PC-3 (cell line): ENCODE measurements at regions not wholly inside any gene's neighbourhood (a gene's known extent, or its start where the extent isn't known, plus 50 kb on each side); places are given as distances from the start of the nearest gene placed in this dataset.

Source experiments
- ATAC-seq: fragments of 200-7000 bp; cut with Tn5 transposase; 2 replicates; pipeline ENCODE4 v1.9.1; 2020; ENCODE audit warnings: mild to moderate bottlenecking, moderate library complexity
- BruUV-seq: library from RNA; stranded (reverse); fragments of 400-500 nt; replicated peaks from 2 replicates; lab custom pipeline; 2021; lab: Mats Ljungman, UMichigan
- CTCF ChIA-PET: fragments of 300-600 bp; sonication (Branson Sonifier 250); formaldehyde crosslinking; loops from one replicate; lab custom pipeline; 2022; ENCODE audit warnings: antibody characterized with exemption; lab: Charles Lee
- POLR2A ChIA-PET: fragments of 300-600 bp; sonication (Branson Sonifier 250); formaldehyde crosslinking; loops from one replicate; lab custom pipeline; 2022; ENCODE audit warnings: antibody characterized with exemption; ENCODE audit not compliant: unreplicated experiment; lab: Charles Lee
- DNase-seq: peaks from one replicate; pipeline ENCODE4 v3.0.0-alpha.2; 2015
- H2AFZ ChIP-seq: fragments of 300-600 bp; sonication (generic); 2 replicates; pipeline ENCODE4 v1.6.0; 2016; ENCODE audit warnings: antibody characterized with exemption, low read length
- H3F3A ChIP-seq: fragments of 300-600 bp; sonication (generic); one replicate; pipeline ENCODE4 v1.6.0; 2017; ENCODE audit warnings: antibody characterized with exemption, low read length, control low read depth, mild to moderate bottlenecking; ENCODE audit not compliant: unreplicated experiment
- H3K27ac ChIP-seq: fragments of 300-600 bp; sonication (generic); 2 replicates; pipeline ENCODE4 v1.5.1; 2016; ENCODE audit warnings: mild to moderate bottlenecking, low read length
- H3K27me3 ChIP-seq: fragments of 300-600 bp; sonication (generic); 2 replicates; pipeline ENCODE4 v1.6.1; 2016; ENCODE audit warnings: low read length, mixed read lengths
- H3K36me3 ChIP-seq: fragments of 300-600 bp; sonication (generic); 2 replicates; pipeline ENCODE4 v1.6.1; 2016; ENCODE audit warnings: low read depth, mixed run types, low read length, mixed read lengths
- H3K4me1 ChIP-seq: fragments of 300-600 bp; sonication (generic); 2 replicates; pipeline ENCODE4 v1.5.1; 2016; ENCODE audit warnings: low read length; ENCODE audit not compliant: insufficient read depth
- H3K4me2 ChIP-seq: fragments of 300-600 bp; sonication (generic); 2 replicates; pipeline ENCODE4 v1.6.0; 2016; ENCODE audit warnings: low read length
- H3K4me3 ChIP-seq: fragments of 300-600 bp; sonication (generic); 2 replicates; pipeline ENCODE4 v1.5.1; 2016; ENCODE audit warnings: mild to moderate bottlenecking, low read length, mixed read lengths
- H3K79me2 ChIP-seq: fragments of 300-600 bp; sonication (generic); 2 replicates; pipeline ENCODE4 v1.6.1; 2017; ENCODE audit warnings: low read length, mixed read lengths
- H3K9ac ChIP-seq: fragments of 300-600 bp; sonication (generic); 2 replicates; pipeline ENCODE4 v1.6.0; 2016; ENCODE audit warnings: mild to moderate bottlenecking, low read length
- H3K9me2 ChIP-seq: fragments of 300-600 bp; sonication (generic); replicated peaks from 2 replicates; pipeline ENCODE4 v1.6.1; 2016; ENCODE audit warnings: mixed run types, low read length, mixed read lengths
- H3K9me3 ChIP-seq: fragments of 300-600 bp; sonication (generic); 2 replicates; pipeline ENCODE4 v1.6.1; 2016; ENCODE audit warnings: low read length, mixed read lengths
- H4K20me1 ChIP-seq: fragments of 300-600 bp; sonication (generic); 2 replicates; pipeline ENCODE4 v1.6.1; 2016; ENCODE audit warnings: low read length, mixed read lengths
- CTCF ChIP-seq: fragments of 300-600 bp; sonication (generic); conservative IDR thresholded peaks from 2 replicates; pipeline ENCODE4 v1.5.1; 2017; ENCODE audit warnings: antibody characterized with exemption, low read depth, mild to moderate bottlenecking, low read length
- EZH2 ChIP-seq: fragments of 300-600 bp; sonication (generic); IDR thresholded peaks from one replicate; pipeline ENCODE4 v1.6.1; 2017; ENCODE audit warnings: antibody characterized with exemption, mild to moderate bottlenecking, low read length; ENCODE audit not compliant: unreplicated experiment
- EZH2phosphoT487 ChIP-seq: fragments of 300-600 bp; sonication (generic); IDR thresholded peaks from 2 replicates; pipeline ENCODE4 v1.6.1; 2018; ENCODE audit warnings: mild to moderate bottlenecking, antibody characterized with exemption, low read length, borderline replicate concordance
- intact Hi-C: fragments of 100-400 bp; cut with micrococcal nuclease; formaldehyde crosslinking; loops from 2 replicates; pipeline ENCODE4 v1.9.0; 2023

GRCh38 chr2:8627019-8627691 is 54.7 kb upstream of the ID2 start:
- H3K27me3 ChIP-seq = no peaks in the 10 kb centered on the region
- peak; percentile 79 for ATAC-seq
- peaks cover 35% of the 10 kb centered on the region for H3K4me1 ChIP-seq
- DNase-seq = peak; percentile 50
- H4K20me1 ChIP-seq = no peaks in the 10 kb centered on the region
- no peak overlapping the region for H3K27ac ChIP-seq
- intact Hi-C loops = loop anchor here (5.0 kb wide), 1 partner anchor 50 kb away; no protein-coding TSS in a partner anchor
- no peak overlapping the region for H3K4me3 ChIP-seq
- no peaks in the 10 kb centered on the region for H3F3A ChIP-seq
- TF ChIP-seq CTCF (no peak), EZH2 (no peak), EZH2phosphoT487 (no peak)
- H2AFZ ChIP-seq = 0 out of 2 replicates have a peak overlapping the region, but pooled peaks have one; percentile 49
- peak overlapping the region; percentile 53; the same call in 1 of the 2 replicates for H3K4me2 ChIP-seq
- no peaks in the 10 kb centered on the region for H3K79me2 ChIP-seq
- no TSS peak for BruUV-seq
- ChIA-PET POLR2A (no interaction called here), CTCF (interaction anchor here (0.5 kb wide), 1 partner anchor 231 kb away, joined by 3 read pairs; no protein-coding TSS in a partner anchor)
- H3K9me2 ChIP-seq = no peaks in the 10 kb centered on the region
- H3K36me3 ChIP-seq = no peaks in the 10 kb centered on the region
- H3K9ac ChIP-seq = no peak overlapping the region
- H3K9me3 ChIP-seq = no peaks in the 10 kb centered on the region

GRCh38 chr2:8627692-8628085 is 54.2 kb upstream of the ID2 start:
- no peak for TF ChIP-seq EZH2
- no peak for TF ChIP-seq CTCF
- Histone ChIP-seq H3K27ac (no peak overlapping the region), H3K9me3 (no peaks in the 10 kb centered on the region), H3K36me3 (no peaks in the 10 kb centered on the region), H4K20me1 (no peaks in the 10 kb centered on the region), H3K27me3 (no peaks in the 10 kb centered on the region), H3K79me2 (no peaks in the 10 kb centered on the region), H3K4me2 (no peak overlapping the region), H3K9me2 (no peaks in the 10 kb centered on the region), H3K9ac (no peak overlapping the region), H3K4me1 (peaks cover 35% of the 10 kb centered on the region), H2AFZ (no peak overlapping the region), H3K4me3 (no peak overlapping the region), H3F3A (no peaks in the 10 kb centered on the region)
- no TSS peak for BruUV-seq
- POLR2A ChIA-PET = no interaction called here
- ATAC-seq (no peak), DNase-seq (no peak)
- intact Hi-C loops = loop anchor here (5.0 kb wide), 1 partner anchor 50 kb away; no protein-coding TSS in a partner anchor
- CTCF ChIA-PET = no interaction called here

GRCh38 chr2:8628179-8628865 is 53.5 kb upstream of the ID2 start:
- no peak for ATAC-seq
- TF ChIP-seq EZH2 = no peak
- TF ChIP-seq CTCF = 0 out of 2 replicates have a peak, but pooled peaks have one; percentile 13
- no peaks in the 10 kb centered on the region for H4K20me1 ChIP-seq
- CTCF ChIA-PET = no interaction called here
- H3K79me2 ChIP-seq = no peaks in the 10 kb centered on the region
- peak; percentile 39 for DNase-seq
- no peaks in the 10 kb centered on the region for H3K27me3 ChIP-seq
- H3K4me1 ChIP-seq = peaks cover 35% of the 10 kb centered on the region
- POLR2A ChIA-PET = no interaction called here
- no peak overlapping the region for H3K9ac ChIP-seq
- no peaks in the 10 kb centered on the region for H3K36me3 ChIP-seq
- intact Hi-C loops = loop anchor here (5.0 kb wide), 1 partner anchor 49 kb away; no protein-coding TSS in a partner anchor
- H3K9me2 ChIP-seq = no peaks in the 10 kb centered on the region
- no peak overlapping the region for H3K27ac ChIP-seq
- H3F3A ChIP-seq = no peaks in the 10 kb centered on the region
- no peak overlapping the region for H3K4me2 ChIP-seq
- no TSS peak for BruUV-seq
- no peak overlapping the region for H3K4me3 ChIP-seq
- no peaks in the 10 kb centered on the region for H3K9me3 ChIP-seq
- H2AFZ ChIP-seq = no peak overlapping the region
